ENCODE measurements at regions not wholly inside any gene's neighbourhood (a gene's known extent, or its start where the extent isn't known, plus 50 kb on each side); places are given as distances from the start of the nearest gene placed in this dataset.
"Not testable (repeated sequence)": the region's sequence is repeated elsewhere in the genome, so short reads cannot be mapped to it uniquely, and the experiment has no call there.

DNA sequence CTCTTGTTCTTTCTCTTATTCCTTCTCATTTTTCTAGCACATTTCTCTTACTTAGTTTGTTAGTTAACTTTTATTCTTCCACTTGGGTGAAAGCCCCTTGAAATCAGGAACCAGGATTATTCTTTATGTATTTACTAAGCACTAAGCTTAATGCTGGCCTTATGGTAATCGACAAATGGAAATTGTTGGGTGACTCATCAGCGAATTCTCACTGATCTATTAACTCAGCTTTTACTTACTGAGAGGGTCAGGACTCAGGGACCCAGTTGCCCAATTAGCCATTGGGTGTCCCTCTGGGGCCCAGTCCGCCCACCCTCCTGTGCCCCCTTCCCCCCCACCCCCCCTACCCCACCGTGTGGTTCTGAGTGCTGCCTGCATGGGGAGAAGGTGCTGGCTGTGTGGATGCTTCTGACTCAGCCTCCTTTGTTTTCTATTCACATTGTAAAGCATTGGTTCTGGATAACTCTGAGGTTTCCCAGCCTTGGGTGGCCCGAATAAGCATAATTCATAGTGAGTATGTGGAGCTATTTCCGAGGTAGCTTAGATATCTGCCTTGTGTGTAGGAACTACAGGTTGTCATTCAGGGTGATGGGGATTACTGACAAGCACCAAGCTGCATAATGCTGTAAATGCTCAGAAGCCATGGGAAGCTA, 240.9 kb downstream of the FGF9 start:
- no peak for DNase-seq (ENCODE audit: low spot score)
- no peak for FAIRE-seq

DNA sequence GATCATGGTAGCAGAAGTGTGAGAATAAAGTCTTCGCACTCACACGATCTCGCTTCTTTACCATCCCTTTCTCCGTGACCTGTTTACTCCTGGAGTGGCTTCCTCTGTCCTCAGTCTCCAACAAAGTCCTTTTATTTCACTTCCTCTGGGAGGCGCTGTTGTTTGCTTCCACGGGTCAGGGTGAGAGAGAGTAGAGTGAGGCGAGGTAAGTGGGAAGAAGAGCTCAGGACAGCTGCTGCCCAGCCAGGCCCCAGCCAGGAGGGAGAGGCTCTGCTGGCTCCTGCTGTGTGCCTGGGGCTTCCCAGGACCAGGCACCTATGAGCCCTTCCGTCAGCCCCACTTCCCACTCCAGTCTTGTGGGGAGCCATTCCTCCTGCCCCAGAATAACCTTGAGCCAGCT, 242.1 kb downstream of the FGF9 start:
- FAIRE-seq (no peak), DNase-seq (ENCODE audit: low spot score) (no peak)

DNA sequence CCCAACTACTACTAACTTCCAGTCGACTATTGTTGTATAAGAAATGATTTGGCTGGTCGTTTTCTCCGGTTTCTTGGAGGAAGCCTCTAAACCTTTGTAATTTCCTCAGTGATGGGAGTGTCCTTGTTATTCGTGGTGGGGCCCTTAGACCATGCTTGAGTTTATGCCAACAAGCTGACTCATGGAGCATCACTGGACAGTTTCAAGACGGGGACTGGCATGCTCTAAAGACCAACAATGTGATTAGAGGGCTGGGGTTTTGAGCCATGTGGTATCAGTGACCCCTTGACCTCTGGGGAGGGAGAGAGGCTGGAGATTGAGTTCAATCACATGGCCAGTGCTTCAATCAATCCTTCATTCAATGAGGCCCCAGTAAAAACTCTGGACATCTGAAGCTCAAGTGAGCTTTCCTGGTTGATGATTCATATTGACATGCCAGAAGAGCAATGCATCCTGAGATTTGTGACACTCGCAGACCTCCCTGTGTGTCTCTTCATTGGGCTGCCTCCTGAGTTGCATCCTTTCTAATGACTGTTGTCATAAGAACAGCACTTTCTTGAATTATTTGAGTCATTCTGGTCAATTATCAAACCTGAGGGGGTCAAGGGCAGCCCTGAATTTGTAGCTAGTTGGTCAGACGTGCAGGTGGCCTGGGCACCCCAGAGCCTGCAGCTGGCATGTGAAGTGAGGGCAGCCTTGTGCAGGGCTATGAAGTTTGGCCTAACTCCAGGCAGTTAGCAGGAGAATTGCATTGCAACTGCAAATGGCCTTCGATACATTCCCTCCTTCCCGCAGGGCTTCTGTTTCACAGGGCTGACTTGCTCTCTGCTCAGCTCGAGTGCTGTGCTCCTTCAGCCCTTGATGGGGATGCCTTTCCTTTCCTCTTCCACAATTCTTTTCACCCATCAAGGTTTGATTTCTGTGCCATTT, 246.5 kb downstream of the FGF9 start:
- FAIRE-seq (no peak), DNase-seq (ENCODE audit: low spot score) (no peak)

DNA sequence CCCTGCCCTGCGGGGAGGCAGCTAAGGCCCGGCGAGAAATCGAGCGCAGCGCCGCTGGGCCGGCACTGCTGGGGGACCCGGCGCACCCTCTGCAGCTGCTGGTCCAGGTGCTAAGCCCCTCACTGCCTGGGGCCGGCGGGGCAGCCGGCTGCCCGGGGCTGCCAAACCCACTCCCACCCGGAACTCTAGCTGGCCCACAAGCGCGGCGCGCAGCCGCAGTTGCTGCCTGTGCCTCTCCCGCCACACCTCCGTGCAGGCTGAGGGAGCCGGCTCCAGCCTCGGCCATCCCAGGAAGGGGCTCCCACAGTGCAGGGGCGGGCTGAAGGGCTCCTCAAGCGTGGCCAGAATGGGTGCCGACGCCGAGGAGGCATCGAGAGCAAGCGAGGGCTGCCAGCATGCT, 249.9 kb downstream of the FGF9 start:
- not testable (repeated sequence) for FAIRE-seq

GRCh38 chr13:21924958-21925357, 254.1 kb downstream of the FGF9 start:
- no peak for FAIRE-seq
- no peak for DNase-seq (ENCODE audit: low spot score)

More for the DNA sequence above, 249.9 kb downstream of the FGF9 start:
- not testable (repeated sequence) for DNase-seq (ENCODE audit: low spot score)

GRCh38 chr13:21925720-21926119, 254.8 kb downstream of the FGF9 start:
- no peak for DNase-seq (ENCODE audit: low spot score)
- no peak for FAIRE-seq

DNA sequence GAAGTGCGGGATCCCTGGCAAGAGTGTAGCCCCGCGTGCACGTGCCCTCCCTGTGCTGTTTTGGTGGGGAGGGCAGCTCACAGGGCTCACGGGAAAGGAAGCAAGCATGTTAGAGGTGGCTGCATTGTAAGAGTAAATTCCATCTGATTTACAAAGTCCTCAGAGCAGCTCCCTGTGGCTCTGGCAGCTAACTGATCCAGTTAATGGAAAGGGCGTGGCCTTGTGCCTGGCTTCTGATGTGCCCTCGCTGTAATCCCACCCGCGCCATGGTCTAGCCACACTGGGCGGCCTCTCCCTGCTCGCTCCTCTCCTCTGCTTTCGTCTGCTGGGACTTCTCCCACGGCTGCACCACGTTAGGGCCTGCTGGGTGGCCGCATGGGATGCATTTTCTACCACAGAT, 258.5 kb downstream of the FGF9 start:
- FAIRE-seq (no peak), DNase-seq (ENCODE audit: low spot score) (no peak)

DNA sequence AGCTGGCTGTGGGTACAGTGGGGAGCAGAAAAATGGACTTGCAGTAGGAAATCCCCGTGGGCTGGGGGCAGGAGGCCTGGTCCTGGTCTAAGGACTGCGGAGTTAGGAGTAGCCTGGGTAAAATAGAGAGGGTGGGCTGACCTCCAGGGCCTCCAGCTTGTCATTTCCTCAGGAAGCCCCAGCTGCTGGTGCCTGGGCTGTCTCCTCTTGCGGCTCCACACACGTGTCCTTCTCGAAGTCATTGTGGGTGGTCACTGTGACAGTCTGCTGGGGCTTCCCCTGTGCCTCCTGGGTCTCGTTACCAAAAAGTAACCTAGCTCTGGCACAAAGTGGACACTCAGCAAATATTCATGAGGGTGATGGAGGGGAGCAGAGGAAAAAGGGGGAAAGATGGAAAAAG, 259.7 kb downstream of the FGF9 start:
- DNase-seq (ENCODE audit: low spot score) (no peak), FAIRE-seq (no peak)

DNA sequence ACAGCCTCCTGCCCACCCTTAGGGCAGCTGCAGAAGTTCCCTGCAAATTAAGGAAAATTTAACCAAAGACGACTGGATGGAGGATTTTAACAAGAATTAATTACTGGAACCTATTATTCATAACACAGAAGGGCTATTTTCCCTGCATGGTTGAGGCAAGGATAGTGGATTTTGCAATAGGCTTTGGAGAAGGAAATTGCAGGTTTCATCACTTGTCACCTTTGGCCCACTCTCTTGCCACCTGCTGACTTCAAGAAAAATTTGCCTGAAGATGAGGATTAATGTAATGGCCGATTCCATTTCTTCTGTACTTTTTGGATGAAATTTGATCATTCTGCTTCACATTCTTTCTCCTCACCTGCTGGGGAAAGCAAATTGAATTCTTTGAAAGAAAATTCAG, 261.7 kb downstream of the FGF9 start:
- FAIRE-seq = no peak

GRCh38 chr13:21932996-21933395, 262.1 kb downstream of the FGF9 start:
- no peak for DNase-seq (ENCODE audit: low spot score)
- FAIRE-seq = no peak

More for the DNA sequence above, 261.7 kb downstream of the FGF9 start:
- no peak for DNase-seq (ENCODE audit: low spot score)

DNA sequence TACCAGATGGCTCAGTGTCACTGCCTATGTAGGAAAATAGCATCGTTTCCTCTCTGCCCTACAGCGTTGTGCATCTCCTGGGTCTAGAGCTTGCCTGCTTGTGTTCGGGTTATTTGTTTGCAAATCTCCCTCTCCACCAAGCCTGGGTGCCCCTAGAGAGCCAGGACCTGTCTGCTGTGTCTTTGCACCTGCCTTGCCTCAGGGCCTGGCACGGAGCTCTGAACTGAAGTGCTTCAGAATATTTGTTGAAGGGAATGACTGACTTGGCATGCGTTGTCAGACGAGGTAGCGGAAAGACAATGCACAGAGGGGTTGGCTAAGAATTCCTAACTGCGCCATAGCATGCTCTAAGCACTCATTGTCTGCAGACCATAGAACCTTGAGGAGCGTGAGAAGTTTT, 263.4 kb downstream of the FGF9 start:
- DNase-seq (ENCODE audit: low spot score) (no peak), FAIRE-seq (no peak)

DNA sequence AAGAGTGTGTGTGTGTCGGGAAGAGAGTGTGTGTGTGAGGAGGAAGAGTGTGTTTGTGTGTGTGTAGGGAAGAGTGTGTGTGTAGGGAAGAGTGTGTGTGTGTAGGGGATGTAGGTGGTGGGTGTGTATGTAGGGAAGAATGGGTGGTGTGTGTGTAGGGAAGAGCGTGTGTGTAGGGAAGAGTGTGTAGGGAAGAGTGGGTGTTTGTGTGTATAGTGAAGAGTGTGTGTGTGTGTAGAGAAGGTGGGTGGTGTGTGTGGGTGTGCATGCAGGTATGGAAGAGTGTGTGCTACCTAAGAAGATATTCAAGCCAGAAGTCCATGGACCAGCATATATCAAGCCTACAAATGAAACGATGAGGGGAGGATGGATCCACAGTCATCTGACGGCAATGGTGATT, 265.8 kb downstream of the FGF9 start:
- FAIRE-seq = no peak
- DNase-seq (ENCODE audit: low spot score) = no peak

DNA sequence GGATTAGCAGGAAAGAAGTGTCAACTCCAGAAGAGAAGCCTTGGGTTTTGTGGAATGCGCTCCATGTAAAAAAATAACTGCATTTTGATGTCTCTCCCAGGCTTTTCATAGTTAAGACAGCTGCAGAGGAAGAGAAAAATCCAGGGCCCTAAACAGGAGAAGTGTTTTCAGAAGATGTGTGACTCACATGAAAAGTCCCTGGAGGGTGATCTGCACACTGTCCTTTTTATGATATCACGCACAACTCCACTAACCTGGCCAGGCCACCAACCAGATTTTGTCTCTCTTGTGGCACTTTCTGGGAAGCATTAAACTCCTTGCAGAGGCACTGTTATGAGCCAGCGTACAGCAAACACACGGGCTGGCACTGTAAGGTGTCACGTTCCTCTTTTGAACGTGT, 267.3 kb downstream of the FGF9 start:
- no peak for FAIRE-seq
- DNase-seq (ENCODE audit: low spot score) = no peak

GRCh38 chr13:21938636-21939035, 267.8 kb downstream of the FGF9 start:
- DNase-seq (ENCODE audit: low spot score) (no peak), FAIRE-seq (no peak)

- FAIRE-seq (no peak), DNase-seq (ENCODE audit: low spot score) (no peak)
These were observed 271.2 kb downstream of the FGF9 start for GRCh38 chr13:21942061-21942460.

- FAIRE-seq (no peak), DNase-seq (ENCODE audit: low spot score) (no peak)
These were observed 273.7 kb downstream of the FGF9 start for GRCh38 chr13:21944610-21945009.

DNA sequence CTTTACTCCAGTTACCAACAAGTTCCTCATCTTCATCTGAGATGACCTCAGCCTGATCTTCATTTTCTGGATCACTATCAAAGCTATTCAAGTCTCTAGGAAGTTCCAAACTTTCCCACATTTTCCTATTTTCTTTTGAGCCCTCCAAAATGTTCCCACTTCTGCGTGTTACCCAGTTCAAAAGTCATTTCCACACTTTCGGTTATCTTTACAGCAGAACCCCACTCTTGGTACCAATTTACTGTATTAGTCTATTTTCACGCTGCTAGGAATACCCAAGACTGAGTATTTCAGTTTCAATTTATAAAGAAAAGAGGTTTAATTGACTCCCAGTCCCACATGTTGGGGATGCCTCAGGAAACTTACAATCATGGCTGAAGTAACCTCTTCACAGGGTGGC, 274.3 kb downstream of the FGF9 start:
- FAIRE-seq (no peak), DNase-seq (ENCODE audit: low spot score) (no peak)

DNA sequence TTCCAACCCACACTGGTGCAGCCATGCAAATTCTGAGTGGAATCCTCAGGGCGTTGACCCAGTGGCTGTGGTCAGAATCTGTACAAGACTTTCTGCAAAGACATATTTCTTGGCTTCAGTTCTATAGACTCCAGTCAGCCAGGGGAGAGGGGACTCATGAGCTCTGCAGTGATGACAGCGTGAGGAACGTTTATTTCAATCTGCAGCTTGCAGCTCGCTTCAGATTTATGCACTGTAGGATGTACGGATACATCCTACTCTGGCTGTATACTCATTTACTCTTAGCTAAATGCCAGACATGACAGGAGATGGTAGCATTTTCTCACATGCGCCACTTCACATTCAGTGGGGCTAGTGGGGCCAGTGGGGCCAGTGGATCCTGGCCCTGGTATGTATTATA, 276.1 kb downstream of the FGF9 start:
- DNase-seq (ENCODE audit: low spot score) (no peak), FAIRE-seq (no peak)

GRCh38 chr13:21948769-21949474, 278.0 kb downstream of the FGF9 start:
- FAIRE-seq = no peak

DNA sequence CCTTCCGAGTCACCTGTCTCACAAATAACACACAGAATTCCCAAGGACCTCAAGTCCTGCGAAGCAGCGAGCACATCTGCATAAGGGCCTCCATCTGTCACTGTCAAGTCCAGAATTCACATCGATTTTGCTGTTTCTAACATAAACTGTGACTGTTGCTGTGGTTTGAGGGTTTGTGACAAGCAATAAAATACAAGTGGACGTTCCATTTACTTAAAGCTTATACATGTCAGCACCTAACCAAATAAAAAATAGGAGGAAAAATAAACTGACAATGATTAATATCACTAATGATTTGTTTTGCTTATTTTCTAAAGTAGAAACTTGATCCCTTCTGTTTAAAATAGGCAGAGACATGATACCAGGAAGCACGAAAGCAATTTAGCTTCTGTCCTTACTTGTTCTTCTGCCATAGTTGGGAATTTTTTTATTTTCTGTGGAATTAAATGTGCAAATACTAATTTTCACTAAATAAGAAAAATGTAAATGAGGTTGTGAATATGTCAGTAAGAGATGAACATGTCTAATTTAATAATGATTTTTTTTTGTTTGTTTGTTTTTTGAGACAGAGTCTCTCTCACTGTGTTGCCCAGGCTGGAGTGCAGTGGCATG, 279.1 kb downstream of the FGF9 start:
- no peak for DNase-seq (ENCODE audit: low spot score)
- no peak for FAIRE-seq

More at GRCh38 chr13:21948769-21949474, 278.0 kb downstream of the FGF9 start:
- no peak for DNase-seq (ENCODE audit: low spot score)

DNA sequence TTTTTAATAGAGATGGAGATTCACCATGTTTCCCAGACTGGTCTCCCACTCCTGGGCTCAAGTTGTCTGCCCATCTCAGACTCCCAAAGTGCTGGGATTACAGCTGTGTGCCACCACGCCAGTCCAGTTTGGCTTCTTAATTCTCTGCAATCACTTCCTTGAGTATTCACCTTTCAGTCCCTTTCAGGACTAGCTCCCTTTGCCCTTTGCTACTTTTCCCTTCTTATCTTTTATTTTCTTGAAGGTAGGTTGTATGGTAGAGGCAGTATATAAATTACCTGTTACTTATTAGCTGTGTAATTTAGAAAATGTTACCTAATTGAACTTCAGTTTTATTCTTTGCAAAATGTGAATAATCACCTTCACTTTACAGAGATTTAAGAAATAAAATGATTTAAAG, 285.8 kb downstream of the FGF9 start:
- FAIRE-seq = no peak
- no peak for DNase-seq (ENCODE audit: low spot score)

DNA sequence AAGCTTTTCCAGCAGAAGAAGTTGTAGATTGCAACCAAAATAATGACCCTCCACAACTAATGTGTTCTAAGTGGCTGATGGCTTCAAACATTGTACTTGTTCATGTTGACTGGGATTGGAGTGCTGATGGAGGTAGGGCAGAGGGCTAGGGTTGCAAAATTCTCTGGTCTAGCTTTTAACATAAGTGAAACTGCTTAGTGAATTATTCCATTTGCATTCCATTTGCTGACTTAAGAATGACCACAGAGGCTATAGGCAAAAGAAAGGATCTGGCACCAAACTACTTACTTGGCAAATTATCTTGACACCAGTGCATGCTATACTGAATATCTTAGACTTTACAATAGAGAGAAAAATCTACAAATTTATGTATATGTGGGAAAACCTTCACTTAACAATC, 287.0 kb downstream of the FGF9 start:
- FAIRE-seq = no peak

More for the DNA sequence above, 287.0 kb downstream of the FGF9 start:
- DNase-seq (ENCODE audit: low spot score) = no peak
